ENCODE measurements at regions not wholly inside any gene's neighbourhood (a gene's known extent, or its start where the extent isn't known, plus 50 kb on each side); places are given as distances from the start of the nearest gene placed in this dataset.
"Not testable (repeated sequence)": the region's sequence is repeated elsewhere in the genome, so short reads cannot be mapped to it uniquely, and the experiment has no call there.

- Mint-ChIP-seq H3K27me3 (ENCODE audit: insufficient read depth, unreplicated experiment) (no peaks in the 10 kb centered on the region), H3K4me3 (ENCODE audit: unreplicated experiment) (no peak overlapping the region), H3K36me3 (ENCODE audit: insufficient read depth, unreplicated experiment) (no peaks in the 10 kb centered on the region), H3K4me1 (ENCODE audit: insufficient read depth, unreplicated experiment) (peaks cover 15% of the 10 kb centered on the region), H3K9me3 (ENCODE audit: unreplicated experiment) (no peaks in the 10 kb centered on the region), H3K27ac (ENCODE audit: low read depth, unreplicated experiment) (no peak overlapping the region)
- BruUV-seq (replicated peaks) = no TSS peak
- CTCF ChIA-PET = no interaction called here
- POLR2A ChIA-PET = interaction anchor here (0.5 to 1.4 kb wide), 4 partner anchors 9 to 1307 kb away, joined by 3 to 4 read pairs (median 3); no protein-coding TSS in a partner anchor
- TF ChIP-seq CTCF (IDR thresholded peaks at IDR 0.05; ENCODE audit: unreplicated experiment) = no peak
- peak; percentile 22 for DNase-seq (ENCODE audit: unreplicated experiment)
- intact Hi-C loops (cut with micrococcal nuclease) = no loop called here
Observed at GRCh38 chr18:38750751-38751150, 1185.2 kb upstream of the CELF4 start.

- DNase-seq (ENCODE audit: unreplicated experiment) = no peak
- no peaks in the 10 kb centered on the region for H3K9me3 Mint-ChIP-seq (ENCODE audit: unreplicated experiment)
- intact Hi-C loops (cut with micrococcal nuclease) = no loop called here
- H3K27ac Mint-ChIP-seq (ENCODE audit: low read depth, unreplicated experiment) = no peak overlapping the region
- no peak overlapping the region for H3K4me3 Mint-ChIP-seq (ENCODE audit: unreplicated experiment)
- no TSS peak for BruUV-seq (replicated peaks)
- TF ChIP-seq CTCF (IDR thresholded peaks at IDR 0.05; ENCODE audit: unreplicated experiment) = no peak
- ChIA-PET POLR2A (interaction anchor here (0.6 kb wide), 2 partner anchors 157 to 1027 kb away, joined by 3 read pairs; no protein-coding TSS in a partner anchor), CTCF (interaction anchor here (0.7 kb wide), 1 partner anchor 63 kb away, joined by 3 read pairs; no protein-coding TSS in a partner anchor)
- H3K27me3 Mint-ChIP-seq (ENCODE audit: insufficient read depth, unreplicated experiment) = no peaks in the 10 kb centered on the region
- H3K36me3 Mint-ChIP-seq (ENCODE audit: insufficient read depth, unreplicated experiment) = no peaks in the 10 kb centered on the region
- peaks cover 10% of the 10 kb centered on the region for H3K4me1 Mint-ChIP-seq (ENCODE audit: insufficient read depth, unreplicated experiment)
Observed at GRCh38 chr18:38747153-38747552, 1181.6 kb upstream of the CELF4 start.

GRCh38 chr18:38720181-38720580, 1154.6 kb upstream of the CELF4 start:
- H3K27ac Mint-ChIP-seq (ENCODE audit: low read depth, unreplicated experiment) = peak overlapping the region; percentile 93
- H3K9me3 Mint-ChIP-seq (ENCODE audit: unreplicated experiment); intact Hi-C loops (cut with micrococcal nuclease); CTCF ChIA-PET; H3K36me3 Mint-ChIP-seq (ENCODE audit: insufficient read depth, unreplicated experiment); H3K27me3 Mint-ChIP-seq (ENCODE audit: insufficient read depth, unreplicated experiment); H3K4me3 Mint-ChIP-seq (ENCODE audit: unreplicated experiment); H3K4me1 Mint-ChIP-seq (ENCODE audit: insufficient read depth, unreplicated experiment); BruUV-seq (replicated peaks); DNase-seq (ENCODE audit: unreplicated experiment): not testable (repeated sequence)
- POLR2A ChIA-PET = interaction anchor here (0.6 to 2.0 kb wide), 6 partner anchors 8 to 471 kb away, joined by 3 to 4 read pairs (median 3); no protein-coding TSS in a partner anchor

- CTCF ChIA-PET = no interaction called here
- peaks cover 6% of the 10 kb centered on the region for H3K4me1 Mint-ChIP-seq (ENCODE audit: insufficient read depth, unreplicated experiment)
- H3K36me3 Mint-ChIP-seq (ENCODE audit: insufficient read depth, unreplicated experiment) = no peaks in the 10 kb centered on the region
- no TSS peak for BruUV-seq (replicated peaks)
- no peak overlapping the region for H3K27ac Mint-ChIP-seq (ENCODE audit: low read depth, unreplicated experiment)
- H3K27me3 Mint-ChIP-seq (ENCODE audit: insufficient read depth, unreplicated experiment) = no peaks in the 10 kb centered on the region
- POLR2A ChIA-PET = interaction anchor here (1.2 to 2.0 kb wide), 2 partner anchors 9 to 32 kb away, joined by 3 to 4 read pairs; no protein-coding TSS in a partner anchor
- DNase-seq (ENCODE audit: unreplicated experiment) = no peak
- TF ChIP-seq CTCF (IDR thresholded peaks at IDR 0.05; ENCODE audit: unreplicated experiment) = no peak
- H3K4me3 Mint-ChIP-seq (ENCODE audit: unreplicated experiment) = no peak overlapping the region
- no peaks in the 10 kb centered on the region for H3K9me3 Mint-ChIP-seq (ENCODE audit: unreplicated experiment)
- intact Hi-C loops (cut with micrococcal nuclease) = no loop called here
Observed at GRCh38 chr18:38718365-38718901, 1152.8 kb upstream of the CELF4 start.

Measured in MCF 10A (cell line).